ENCODE measurements at regions not wholly inside any gene's neighbourhood (a gene's known extent, or its start where the extent isn't known, plus 50 kb on each side); places are given as distances from the start of the nearest gene placed in this dataset.
A peak's percentile ranks its signal among the peaks of the same experiment; 100 is the strongest.
"Not testable (repeated sequence)": the region's sequence is repeated elsewhere in the genome, so short reads cannot be mapped to it uniquely, and the experiment has no call there.

DNA sequence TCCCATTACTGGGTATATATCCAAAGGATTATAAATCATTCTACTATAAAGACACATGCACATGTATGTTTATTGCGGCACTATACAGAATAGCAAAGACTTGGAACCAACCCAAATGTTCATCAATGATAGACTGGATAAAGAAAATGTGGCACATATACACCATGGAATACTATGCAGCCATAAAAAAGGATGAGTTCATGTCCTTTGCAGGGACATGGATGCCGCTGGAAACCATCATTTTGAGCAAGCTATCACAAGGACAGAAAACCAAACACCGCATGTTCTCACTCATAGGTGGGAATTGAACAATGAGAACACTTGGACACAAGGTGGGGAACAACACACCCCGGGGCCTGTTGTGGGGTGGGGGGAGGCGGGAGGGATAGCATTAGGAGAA is 57.0 kb upstream of the NEUROD1 start:
- not testable (repeated sequence) for DNase-seq (ENCODE audit: low read depth)

DNA sequence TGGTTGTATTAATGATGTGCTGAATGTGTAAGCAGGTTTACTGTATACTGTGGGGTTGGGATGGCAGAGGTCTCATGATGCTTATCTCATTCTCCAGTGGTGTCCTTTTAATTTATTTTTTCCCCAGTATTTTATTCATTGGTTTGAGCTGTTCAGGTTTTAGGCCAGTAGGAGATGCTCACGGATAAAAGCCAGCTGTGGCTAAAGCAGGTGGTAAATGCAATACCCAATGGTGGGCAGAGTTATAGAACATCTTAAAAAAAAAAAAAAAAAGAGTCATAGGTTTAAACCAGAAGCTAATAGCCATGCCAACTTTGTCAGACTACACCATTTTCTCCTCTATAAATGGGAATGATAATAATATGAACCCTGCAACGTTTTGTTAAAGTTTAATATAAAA is 57.8 kb upstream of the NEUROD1 start:
- DNase-seq (ENCODE audit: low read depth), result no peak

DNA sequence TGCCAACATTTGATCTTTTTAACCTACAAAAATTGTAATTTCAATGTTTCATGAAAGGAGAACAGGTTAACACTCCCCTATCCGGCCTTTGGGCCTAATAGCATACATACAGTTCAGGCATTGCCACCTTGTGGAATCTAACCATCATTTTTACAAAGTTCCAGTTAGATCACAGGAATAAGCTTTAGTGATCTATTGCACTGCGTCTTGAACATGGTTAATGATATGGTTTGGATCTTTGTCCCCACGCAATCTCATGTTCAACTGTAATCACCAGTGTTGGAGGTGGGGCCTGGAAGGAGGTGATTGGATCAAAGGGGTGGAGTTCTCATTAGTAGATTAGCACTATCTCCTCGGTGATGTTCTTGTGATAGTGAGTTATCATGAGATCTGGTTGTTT is 58.2 kb upstream of the NEUROD1 start:
- DNase-seq (ENCODE audit: low read depth), result no peak

DNA sequence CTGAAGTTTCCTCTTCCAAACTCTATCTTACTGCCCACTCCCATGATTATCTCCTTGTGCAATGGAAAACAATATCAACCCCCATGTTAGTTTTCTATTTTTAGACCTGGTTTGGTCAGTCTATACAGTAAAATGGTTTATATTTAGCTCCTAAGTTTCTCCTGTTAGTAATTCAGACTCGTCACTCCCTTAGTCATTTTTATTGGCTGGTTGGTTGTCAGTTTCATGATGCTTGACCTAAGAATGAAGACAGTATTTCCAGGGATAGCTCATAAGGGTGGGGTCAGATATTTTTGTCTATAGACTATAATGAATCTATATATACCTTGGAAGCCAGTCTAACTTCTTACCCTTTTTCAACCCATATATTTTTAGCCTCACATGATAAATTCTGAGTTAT is 61.4 kb upstream of the NEUROD1 start:
- no peak for DNase-seq (ENCODE audit: low read depth)

DNA sequence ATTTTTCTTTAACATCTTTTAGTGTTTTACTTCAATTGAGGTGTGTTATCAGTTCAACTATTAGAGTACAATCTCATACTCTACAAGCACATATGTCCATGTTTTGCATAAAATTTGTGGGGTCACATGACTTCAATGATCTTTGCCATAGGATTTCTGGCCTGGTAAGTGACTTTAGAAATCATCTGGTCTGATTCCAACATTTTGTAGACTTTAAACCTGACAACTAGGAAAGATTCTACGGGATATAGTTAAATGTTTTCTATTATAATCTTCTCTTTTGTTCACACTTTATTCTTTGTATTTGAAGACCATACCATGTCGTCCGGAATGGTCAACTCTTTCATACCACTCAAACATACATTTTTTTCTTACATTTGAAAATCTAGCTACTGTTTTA is 62.0 kb upstream of the NEUROD1 start:
- no peak for DNase-seq (ENCODE audit: low read depth)

DNA sequence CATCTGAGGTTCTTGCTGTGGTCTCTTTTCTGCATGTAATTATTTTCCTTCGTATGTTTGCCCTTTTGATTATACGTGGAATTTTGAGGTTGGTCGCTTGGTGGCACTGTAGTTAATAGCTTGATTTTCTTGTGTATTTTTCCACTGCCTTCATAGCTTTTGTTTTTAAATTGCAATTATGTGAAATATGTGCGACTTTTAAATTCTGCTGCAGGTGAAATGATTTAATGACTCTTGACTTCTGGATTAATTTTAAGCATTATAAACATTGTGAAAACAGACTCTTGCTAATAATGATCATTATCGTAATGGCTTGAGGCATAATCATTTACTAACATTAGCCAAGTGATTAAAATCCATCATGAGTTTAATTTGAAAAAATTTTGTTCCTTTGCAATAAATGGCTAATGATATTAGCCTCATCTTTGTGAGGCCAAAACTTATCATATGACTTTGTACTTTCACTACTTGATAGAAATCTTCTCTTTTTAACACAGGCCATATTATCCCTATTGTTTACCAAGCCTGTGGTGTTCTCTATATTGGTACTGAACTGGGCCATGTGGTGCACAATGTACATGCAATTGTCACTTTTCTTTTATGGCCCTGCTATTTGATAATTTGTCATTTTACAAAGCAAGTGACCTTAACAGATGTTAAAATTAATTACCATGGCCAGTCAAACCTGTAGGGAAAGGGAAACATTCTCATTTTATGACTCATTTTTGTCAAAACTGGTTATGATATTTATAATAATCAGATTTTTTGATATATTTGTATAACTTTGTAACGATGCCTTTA is 62.8 kb upstream of the NEUROD1 start:
- DNase-seq (ENCODE audit: low read depth), result peak; percentile 43

DNA sequence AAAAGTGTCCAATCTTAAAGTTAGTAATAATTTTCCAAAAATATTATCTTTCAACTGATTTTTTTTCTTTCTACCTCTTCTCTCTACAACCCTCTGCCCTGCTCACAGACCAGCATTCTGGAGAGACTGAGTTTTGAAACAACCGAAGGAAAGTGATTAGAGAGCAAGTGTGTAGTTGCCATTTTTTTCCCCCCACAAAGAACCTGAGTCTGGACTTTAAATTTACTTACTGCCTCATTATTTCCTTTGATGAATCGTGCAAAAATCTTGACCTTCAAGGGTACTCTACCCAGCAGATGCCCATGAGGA is 63.4 kb upstream of the NEUROD1 start:
- no peak for DNase-seq (ENCODE audit: low read depth)

DNA sequence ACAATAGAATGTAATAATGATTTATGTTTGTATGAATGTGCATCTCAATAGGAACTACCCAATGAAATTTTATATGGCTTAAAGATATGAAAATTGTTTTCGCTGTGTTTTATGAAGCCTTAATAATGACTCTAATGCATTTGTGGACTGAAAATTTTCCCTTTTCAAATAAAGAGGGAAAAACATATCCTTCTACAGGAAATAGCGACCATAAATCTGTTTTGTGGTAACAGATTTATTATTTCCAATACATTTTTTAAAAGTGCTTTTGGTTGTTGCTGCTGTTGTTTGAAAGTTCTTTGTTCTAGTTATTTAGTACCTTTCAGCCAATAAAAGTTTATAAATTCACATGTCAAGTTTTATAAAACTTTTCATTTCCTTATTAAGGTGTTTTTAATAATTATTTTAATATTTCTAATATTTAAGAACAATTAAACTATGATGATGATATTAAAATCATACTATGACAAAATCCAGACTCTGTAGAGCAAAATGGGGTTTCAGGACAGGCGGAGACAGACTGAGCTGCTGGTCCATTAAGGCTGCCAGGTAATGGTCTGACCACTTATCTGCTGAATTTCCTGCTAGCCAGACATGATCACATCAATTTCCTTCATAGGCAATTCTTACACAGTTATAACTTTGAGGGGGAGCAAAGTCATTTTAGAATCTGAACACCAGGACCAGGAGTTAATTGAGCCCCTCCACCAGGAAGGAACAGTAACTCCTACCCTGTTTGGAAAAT is 65.7 kb upstream of the NEUROD1 start:
- DNase-seq (ENCODE audit: low read depth), result no peak

DNA sequence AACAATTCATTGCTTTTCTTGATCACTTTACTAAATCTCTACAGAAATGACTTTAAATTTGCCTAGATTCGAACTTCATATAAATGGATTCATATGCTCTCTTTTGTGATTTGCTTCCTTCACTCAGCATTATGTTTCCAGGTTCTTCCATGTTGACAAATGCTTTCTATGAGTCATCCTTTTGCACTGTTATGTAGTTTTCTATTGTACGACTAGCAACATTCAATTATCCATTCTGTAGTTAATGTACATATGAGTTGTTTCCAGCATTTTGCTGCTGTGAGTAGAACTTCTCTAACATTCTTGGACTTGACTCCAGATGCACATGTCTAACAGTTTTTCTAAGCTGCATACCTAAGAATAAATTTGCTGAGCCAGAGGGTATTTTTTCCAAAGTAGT is 66.5 kb upstream of the NEUROD1 start:
- no peak for DNase-seq (ENCODE audit: low read depth)

DNA sequence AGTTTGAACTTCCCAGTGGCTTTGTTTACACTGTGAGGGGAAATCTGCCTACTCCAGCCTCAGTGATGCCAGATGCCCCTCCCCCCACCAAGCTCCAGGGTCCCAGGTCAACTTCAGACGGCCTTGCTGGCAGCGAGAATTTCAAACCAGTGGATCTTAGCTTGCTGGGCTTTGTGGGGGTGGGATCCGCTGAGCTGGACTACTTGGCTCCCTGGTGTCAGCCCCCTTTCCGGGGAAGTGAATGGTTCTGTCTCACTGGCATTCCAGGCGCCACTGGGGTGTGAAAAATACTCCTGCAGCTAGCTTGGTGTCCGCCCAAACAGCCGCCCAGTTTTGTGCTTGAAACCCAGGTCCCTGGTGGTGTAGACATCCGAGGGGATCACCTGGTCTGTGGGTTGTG is 70.0 kb upstream of the NEUROD1 start:
- DNase-seq (ENCODE audit: low read depth), result no peak

DNA sequence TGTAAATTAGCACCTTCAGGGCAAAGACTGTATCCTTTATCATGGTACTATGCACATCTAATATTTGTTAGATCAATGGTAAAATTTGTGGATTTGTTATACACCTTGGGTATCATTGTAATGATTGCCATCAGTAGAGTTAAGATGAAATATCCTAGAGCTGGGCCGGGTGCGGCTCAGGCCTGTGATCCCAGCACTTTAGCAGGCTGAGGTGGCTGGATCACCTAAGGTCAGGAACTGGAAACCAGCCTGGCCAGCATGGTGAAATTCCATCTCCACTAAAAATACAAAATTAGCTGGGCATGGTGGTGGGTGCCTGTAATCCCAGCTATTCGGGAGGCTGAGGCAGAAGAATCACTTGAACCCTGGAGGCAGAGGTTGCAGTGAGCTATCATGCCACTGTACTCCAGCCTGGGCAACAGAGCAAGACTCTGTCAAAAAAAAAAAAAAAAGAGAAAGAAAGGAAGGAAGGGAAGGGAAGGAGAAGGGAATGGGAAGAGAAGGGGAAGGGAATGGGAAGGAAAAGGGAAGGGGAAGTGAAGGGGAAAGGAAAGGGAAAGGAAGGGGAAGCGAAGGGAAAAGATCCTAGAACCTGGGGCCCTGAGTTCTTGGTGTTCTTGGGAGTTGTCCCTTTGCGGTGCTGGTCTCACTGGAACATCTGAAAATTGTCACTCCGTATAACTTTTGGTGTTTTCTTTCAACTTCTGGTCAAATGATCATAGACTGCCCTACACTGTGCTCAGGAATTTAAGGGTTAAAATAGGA is 71.1 kb upstream of the NEUROD1 start:
- no peak for DNase-seq (ENCODE audit: low read depth)

DNA sequence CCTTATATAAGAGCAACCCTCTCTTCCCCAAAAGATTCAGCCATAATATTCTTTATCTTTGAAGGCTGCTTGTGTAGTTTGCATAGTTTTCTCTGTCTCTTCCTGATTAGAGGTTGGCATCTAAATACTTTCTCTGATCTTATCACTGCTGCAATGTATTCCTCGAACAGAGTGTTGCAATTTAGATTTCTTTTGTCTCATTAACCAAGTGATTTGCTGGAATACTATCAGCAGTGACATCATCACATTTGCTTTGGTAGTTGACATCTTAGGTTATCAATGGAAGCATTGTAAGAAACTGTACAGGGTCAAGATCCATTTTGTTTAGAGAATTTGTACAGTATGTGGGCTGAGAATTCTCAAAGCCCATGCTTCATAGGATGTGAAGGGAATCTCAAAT is 72.0 kb upstream of the NEUROD1 start:
- no peak for DNase-seq (ENCODE audit: low read depth)

DNA sequence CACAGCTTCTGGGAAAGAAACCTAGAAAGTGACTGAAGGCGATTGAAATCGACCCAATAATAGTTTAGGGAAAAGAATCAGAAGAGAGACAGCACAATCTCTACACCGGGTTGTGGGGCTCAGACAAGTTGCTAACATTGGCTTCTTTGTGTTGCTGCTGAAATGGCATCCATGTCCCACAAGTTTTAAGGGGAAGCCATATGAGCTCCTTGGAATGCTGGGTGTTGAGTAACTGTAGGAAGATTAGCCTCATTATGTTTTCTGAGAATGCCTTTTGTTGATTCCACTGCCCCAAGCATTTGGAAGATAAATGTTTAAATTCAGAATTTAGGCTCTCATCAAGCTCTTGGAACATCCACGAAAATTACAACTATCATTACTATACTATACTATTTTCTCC is 73.4 kb upstream of the NEUROD1 start:
- DNase-seq (ENCODE audit: low read depth), result no peak

DNA sequence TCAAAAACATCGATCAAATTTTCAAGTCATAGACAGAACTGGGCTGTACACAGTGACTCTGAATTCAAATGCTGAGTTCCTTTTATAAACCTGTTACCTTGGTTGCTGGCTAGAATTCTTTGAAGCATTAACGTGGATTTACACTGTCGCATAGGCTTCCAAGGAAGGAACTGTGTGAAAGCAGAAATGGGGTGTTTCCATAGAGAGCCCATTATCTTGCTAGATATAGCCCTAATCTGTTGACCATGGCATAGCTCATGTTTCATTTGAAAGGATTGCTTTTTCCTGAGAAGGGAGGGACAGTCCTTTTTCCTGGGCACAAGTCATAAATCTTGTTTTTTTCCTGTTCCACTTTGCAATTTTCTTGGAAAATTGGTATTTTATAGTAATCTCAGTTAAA is 73.8 kb upstream of the NEUROD1 start:
- no peak for DNase-seq (ENCODE audit: low read depth)

DNA sequence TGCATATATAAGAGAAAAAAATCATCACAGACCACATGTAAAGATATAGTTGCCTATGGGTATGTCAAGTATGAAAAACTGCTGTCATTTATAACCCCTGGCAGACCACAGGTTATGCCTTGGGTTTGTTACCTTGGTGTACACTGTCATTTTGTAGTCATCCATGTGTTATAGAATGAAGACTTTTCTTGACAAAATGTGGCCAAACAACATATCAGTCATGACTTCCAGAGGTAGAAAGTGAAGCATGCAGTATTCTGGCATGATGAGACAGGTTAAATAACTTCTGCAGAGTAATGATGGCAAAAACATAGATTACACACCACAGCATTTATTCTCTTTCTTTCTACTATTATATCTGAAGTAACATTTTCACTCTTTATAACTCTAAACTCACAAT is 74.9 kb upstream of the NEUROD1 start:
- DNase-seq (ENCODE audit: low read depth), result no peak

DNA sequence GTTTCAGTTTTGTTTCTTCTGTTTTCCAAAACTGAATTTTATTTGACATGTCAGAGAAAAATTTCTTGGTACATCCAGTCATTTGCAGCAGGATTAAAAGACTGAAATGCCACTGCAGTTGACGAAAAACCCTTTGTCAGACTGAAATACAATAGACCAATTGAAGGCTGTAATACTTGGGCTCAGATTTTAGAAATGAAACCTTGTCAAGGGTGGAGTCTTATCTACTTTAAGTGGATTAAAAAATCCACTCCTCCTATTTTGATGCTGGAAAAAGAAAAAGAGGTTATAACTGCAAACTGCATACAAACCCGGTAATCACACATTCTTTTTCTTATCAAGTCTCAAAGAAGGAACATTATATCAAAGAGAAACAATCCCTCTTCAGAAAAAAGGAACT is 80.2 kb upstream of the NEUROD1 start:
- DNase-seq (ENCODE audit: low read depth), result no peak

DNA sequence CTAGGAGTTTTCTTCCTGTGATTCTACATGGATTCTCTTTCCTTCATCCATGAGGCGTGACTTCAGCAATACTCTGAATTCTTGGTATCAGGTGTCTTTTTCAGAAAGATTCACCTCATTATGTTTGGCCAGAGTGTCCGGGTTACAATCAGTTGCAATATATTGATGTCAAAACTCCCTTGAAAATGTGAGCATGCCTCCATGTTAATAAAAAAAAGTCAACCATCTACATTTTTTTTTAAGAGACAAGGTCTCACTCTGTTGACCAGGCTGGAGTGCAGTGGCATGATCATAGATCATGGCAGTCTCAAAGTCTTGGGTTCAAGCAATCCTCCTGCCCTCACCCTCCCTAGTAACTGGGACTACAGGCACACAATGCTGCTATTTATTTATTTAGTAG is 80.9 kb upstream of the NEUROD1 start:
- no peak for DNase-seq (ENCODE audit: low read depth)

DNA sequence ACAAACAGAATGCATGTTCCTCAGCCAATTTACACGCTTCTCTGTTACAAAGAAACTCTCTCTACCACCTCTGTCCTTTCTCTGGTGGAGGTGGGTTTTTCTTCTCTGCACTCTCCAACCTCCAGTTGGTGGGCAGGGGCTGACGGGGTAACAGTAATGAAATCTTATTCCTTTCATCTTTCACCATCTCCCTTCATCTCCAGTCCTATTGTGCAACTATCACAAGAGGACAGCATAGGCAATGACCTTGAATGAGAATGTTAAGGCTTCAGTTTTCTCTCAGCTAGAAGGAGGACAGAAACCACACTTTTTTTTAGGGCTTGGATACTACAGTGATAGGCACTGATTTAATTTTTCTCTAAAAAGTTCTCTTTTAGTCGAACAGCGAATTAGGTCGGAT is 81.7 kb upstream of the NEUROD1 start:
- DNase-seq (ENCODE audit: low read depth), result no peak

DNA sequence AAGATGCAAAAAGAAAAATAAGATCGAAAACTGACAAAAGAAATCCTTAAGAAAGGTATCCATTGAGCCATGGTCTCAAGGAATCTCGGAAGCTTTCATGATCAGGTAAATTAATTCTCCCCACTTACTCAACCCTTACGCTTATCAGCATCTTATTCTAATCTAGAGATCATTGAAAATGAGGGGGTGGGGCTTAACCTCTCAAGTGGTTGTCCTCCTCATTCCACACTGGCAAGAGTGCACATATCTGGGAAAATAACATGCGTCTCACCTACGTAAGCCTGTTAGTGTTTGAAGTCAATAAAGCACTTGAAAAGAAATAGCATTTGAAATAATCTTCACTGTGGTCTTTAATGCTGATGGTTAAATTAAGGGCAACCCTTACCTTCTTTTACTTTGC is 82.5 kb upstream of the NEUROD1 start:
- no peak for DNase-seq (ENCODE audit: low read depth)

DNA sequence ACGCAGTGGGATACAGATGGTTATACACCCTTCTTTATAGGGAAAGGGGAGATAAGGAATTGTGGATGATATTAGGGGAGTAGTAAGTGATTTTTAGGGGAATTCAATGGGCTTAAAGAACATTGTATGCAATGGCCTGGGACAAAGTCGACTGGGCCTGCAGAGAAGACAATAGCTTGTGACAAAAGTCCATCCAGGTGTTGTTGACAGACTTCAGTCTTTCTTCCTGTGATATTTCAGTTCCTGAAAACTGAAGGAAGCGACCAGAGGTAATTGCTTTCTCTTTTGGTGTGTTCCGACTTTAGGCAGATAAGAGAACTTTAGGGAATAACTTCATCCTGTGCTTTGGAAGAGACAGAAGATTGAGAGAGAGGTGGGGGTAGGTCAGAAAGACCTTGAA is 83.1 kb upstream of the NEUROD1 start:
- DNase-seq (ENCODE audit: low read depth), result no peak

DNA sequence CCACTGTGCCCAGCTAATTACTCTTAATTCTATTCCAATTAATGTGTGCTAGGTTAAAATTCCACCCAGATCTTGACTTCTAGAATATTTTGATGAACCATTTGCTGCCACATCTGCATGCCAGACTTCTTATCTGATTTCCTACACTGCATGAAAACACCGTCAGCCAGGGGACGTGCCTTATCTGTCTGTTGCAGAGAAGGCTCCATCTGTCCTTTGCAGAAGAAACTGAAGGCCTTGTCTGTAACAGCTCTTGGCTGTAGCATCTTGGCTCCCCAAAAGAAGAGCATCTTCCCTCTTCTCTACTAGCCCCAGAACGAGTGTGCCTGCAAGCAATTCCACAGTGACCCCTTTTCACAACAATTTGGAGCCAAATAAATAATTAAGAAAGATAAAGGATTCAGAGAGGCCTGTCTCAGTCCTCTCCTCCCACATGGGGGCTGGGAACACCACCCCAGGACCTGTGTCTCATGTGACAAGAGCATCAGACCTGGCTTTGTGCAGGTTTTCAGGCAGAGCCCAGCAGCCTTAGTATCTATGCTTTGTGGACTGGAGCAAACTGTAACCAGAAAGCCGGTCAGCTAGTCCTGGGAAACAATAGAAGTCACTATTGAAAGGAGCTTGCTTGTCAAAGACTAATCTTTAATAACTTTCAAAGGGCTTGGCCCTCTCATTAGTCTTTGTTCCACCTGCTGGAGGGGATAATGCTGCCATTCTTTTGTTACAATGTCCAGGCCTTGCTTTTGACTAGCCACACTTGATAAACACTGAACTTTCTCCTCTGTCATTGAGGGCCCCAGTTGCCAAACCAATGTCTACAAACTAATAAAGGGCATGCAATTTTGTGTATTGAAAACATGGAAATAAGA is 84.0 kb upstream of the NEUROD1 start:
- no peak for DNase-seq (ENCODE audit: low read depth)

DNA sequence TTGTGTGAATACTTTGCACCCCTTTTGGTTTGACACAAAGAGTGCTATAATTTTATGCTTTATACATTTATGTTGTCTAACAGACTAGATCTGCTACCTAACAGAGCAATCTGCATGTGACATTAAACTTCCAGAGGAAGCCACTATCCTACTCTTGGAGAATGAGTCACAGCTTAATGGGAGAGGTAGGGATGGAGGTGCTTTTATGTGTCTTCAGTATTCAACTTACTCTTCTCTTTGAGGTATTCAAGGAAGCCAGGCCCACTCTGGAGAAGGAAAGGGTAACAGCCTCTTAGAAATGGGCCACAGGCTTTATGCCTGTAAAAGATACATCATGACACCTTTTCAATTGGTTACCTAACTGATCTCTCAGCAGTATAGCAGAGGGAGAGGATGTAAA is 85.8 kb upstream of the NEUROD1 start:
- DNase-seq (ENCODE audit: low read depth), result no peak
